GM18519 (cell line): ENCODE measurements at regions not wholly inside any gene's neighbourhood (a gene's known extent, or its start where the extent isn't known, plus 50 kb on each side); places are given as distances from the start of the nearest gene placed in this dataset.

Source experiments
- ATAC-seq: cut with Tn5 transposase; IDR thresholded peaks from one replicate; pipeline ENCODE4 v1.9.1; 2021; ENCODE audit warnings: mild to moderate bottlenecking, moderate library complexity; ENCODE audit not compliant: unreplicated experiment, low FRiP score

DNA sequence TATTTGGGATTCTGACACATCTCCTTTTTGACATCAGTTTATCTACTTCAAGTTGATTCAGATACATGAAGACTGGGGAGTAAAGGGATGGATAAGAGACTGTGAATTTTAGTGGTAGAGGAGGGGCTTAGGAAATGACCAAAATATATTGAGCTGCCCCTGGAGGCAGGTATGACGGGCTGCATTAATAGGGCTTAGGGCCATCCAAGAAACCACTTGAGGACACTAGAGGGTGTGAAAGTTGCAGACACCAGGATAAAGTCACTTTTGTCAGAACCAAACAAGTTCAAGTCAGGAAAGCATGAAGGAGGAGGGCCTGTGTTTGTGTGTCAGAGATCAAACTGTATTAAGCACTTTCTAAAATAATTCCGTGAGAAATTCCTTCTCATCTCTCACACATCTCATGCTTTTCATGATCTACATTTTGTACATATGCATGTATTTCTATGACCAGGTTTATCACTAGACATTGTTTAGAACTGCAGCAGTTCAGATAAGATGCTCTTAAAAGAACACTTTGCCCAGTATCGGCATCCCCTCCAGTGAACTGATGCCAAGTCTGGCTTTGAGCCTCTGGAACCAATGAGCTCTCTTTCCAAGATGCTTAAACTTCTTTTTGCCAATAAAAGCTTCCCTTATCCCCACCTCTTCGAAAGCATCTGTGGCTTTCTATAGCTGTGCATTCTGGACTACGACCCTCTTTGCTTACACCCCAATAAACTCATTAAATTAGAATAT, 136.9 kb downstream of the SLC38A1 start:
- no peak for ATAC-seq

GRCh38 chr12:46127656-46128055, 137.3 kb upstream of the SCAF11 start:
- ATAC-seq: no peak

DNA sequence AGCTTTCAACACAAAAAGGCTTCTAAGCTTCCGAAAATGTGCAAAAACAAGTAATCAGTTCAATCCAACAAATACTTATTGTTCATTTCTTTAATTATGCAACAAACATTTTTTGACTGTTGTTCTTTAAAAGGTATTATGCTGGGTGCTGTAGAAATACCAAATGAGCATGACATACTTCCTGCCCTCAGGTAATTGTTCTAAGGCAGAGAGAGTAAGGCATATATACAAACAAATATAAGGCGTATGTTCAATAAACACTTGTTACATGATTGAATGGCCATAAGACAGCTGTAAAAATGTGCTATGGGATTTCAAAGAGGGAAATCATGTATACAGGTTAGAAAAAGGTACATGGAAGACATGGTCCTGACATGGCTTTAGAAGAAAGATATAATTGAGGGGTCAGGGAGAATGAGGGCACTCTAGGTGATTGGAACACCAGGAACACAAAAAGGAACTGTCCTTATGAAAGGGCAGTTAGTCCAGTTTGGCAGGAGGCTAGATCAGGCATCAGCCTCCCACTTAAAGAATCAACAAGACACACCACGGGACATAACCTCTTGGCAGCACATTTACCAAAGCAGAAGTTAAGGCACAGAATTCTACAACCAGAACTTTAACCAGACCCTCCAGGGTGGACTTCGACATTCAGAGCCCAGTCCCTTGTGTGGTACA, 135.8 kb upstream of the SCAF11 start:
- ATAC-seq: no peak

GRCh38 chr12:46124848-46125619, 134.7 kb upstream of the SCAF11 start:
- peak; percentile 46 for ATAC-seq

DNA sequence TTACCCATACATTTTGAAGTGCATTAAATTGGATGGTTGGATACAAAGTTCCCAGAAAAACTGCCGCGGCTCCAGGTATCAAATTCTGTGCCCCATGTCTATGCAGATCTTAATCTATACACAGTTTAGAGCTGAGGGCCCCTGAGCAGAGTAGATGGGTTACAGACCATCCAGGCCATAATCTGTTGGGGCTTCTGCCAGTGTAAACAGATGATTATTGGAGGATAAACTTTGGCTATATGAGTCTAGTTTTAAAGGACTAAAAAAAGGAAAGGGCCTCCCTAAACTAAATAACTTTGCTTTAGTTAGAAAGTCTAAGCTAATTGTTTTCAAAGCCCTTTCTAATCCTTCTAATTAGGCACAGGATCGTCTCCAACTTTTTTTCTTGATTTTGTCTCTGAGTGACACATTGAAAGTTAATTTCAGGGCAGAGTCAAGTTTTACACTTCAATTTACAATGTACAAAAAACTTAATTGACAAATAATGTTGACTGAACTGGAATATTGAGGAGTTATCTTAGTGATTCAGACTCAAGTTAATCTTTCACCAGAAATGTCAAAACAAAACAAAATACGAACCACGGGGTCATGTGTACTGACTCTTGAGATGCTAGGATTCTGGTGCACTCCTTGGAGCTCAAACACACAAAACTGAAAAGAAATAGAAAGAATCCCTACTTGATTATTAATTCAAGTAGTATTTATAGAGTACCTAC, 133.9 kb upstream of the SCAF11 start:
- no peak for ATAC-seq

DNA sequence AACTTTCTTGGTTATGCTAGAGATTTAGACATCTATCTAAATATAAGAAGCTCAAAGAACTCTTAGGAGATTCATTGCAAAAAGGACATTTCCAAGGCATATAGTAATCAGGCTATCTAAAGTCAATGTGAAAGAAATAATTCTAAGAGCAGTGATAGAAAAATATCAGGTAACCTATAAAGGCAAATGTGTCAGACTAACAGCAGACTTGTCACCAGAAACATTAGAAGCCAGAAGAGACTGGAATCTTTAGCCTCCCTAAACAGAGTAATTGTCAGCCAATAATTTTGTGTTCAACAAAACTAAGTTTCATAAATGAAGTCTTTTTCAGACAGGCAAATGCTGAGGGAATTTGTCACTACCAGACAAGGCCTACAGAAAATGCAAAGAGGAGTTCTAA, 122.0 kb upstream of the SCAF11 start:
- ATAC-seq: no peak

DNA sequence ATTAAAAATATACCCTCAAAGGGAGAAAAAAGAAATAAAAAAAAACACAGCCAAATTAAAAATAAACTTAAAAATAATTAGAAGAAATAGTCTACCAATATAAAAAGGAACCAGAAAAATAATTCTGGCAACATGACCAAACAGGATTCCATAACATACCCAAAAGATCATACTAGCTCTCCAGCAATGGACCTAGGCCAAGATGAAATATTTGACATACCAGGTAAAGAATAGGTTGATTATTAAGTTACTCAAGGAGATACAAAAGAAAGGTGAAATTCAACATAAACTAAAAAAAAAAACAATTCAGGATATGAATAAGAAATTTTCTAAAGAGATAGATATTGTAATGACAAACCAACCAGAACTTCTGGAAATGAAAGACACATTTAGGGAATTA, 121.3 kb upstream of the SCAF11 start:
- no peak for ATAC-seq

GRCh38 chr12:46110928-46111699, 120.7 kb upstream of the SCAF11 start:
- no peak for ATAC-seq

DNA sequence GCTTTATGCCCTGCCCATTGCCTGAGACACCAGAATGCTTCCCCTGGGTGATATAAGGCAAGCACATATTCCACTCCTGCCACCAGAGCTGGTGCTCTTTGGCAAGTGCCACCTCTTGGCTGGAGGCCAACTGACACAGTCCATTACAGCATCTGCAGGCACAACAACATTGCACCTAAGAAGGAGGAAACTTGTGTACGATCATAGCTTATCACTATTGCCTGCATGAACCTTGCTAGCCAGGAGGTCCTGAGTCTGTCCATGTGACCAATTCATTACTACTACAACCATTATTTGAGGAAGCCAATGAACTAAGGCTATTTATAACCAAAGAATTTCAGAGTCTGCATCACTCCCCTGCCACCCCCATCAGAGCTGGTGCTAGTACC, 119.8 kb upstream of the SCAF11 start:
- no peak for ATAC-seq

- ATAC-seq: no peak
Measured at GRCh38 chr12:46109343-46110222, 119.2 kb upstream of the SCAF11 start.

DNA sequence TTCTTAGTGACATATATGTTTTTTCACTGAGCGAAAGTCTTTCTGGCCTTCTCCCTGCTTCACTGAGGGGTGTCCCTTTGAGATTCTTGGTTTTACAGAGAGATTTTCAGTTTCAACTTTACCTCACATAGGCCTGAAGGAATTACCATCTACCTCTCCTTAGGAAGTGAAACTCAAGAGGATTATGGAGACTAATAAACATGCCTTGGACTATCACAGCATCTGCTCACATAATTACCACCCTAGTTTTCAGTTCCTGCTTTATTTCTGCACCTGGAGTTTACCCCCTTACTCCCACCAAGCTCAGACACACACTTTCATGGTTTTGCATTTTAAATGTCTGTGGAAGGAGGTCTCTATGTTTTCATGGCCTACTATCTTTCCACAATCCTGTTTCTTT, 118.3 kb upstream of the SCAF11 start:
- peak; percentile 86 for ATAC-seq

- ATAC-seq: no peak
Measured at GRCh38 chr12:46107591-46107990, 117.2 kb upstream of the SCAF11 start.

- ATAC-seq: no peak
Measured at GRCh38 chr12:46105735-46106134, 115.4 kb upstream of the SCAF11 start.

GRCh38 chr12:46103559-46104383, 113.4 kb upstream of the SCAF11 start:
- no peak for ATAC-seq

DNA sequence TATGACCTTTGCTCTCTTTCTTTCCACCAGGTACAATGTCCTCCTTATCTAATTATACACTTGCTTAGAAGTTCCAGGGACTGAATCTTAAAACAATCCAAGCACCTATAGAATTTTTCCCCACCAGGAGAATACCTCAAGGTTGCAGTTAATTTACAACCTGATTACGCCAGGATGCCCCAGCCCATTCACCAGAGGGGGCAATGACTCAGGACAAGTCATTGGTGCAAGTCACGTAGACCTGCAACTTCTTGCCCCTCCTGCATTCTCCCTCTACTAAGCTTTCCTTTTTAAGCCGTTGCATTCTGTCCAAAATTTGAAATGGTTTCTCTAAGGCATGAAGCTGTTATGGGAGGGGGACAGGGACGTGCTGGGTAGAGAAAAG, 111.1 kb upstream of the SCAF11 start:
- no peak for ATAC-seq

- ATAC-seq: no peak
Measured at GRCh38 chr12:46100551-46101484, 110.4 kb upstream of the SCAF11 start.

GRCh38 chr12:46089414-46090162, 99.2 kb upstream of the SCAF11 start:
- peak; percentile 46 for ATAC-seq
